ENCODE measurements at regions not wholly inside any gene's neighbourhood (a gene's known extent, or its start where the extent isn't known, plus 50 kb on each side); places are given as distances from the start of the nearest gene placed in this dataset.

GRCh38 chr2:107063228-107063627, 177.3 kb upstream of the ST6GAL2 start:
- DNase-seq (ENCODE audit: extremely low read depth, low read depth), result no peak
- no peak for TF ChIP-seq CTCF (IDR thresholded peaks at IDR 0.05; ENCODE audit: low read depth, low read length, missing control alignments)
- no peak overlapping the region for H3K4me3 ChIP-seq (replicated peaks; ENCODE audit: low read depth, low read length)

GRCh38 chr2:107064750-107065149, 178.8 kb upstream of the ST6GAL2 start:
- no peak overlapping the region for H3K4me3 ChIP-seq (replicated peaks; ENCODE audit: low read depth, low read length)
- no peak for TF ChIP-seq CTCF (IDR thresholded peaks at IDR 0.05; ENCODE audit: low read depth, low read length, missing control alignments)
- DNase-seq (ENCODE audit: extremely low read depth, low read depth), result no peak

GRCh38 chr2:107068069-107068916, 182.3 kb upstream of the ST6GAL2 start:
- no peak overlapping the region for H3K4me3 ChIP-seq (replicated peaks; ENCODE audit: low read depth, low read length)
- no peak for TF ChIP-seq CTCF (IDR thresholded peaks at IDR 0.05; ENCODE audit: low read depth, low read length, missing control alignments)
- no peak for DNase-seq (ENCODE audit: extremely low read depth, low read depth)

- H3K4me3 ChIP-seq (replicated peaks; ENCODE audit: low read depth, low read length), result no peak overlapping the region
- no peak for DNase-seq (ENCODE audit: extremely low read depth, low read depth)
- no peak for TF ChIP-seq CTCF (IDR thresholded peaks at IDR 0.05; ENCODE audit: low read depth, low read length, missing control alignments)
These were observed 183.9 kb upstream of the ST6GAL2 start for GRCh38 chr2:107069890-107070289.

GRCh38 chr2:107072150-107072940, 186.4 kb upstream of the ST6GAL2 start:
- no peak for TF ChIP-seq CTCF (IDR thresholded peaks at IDR 0.05; ENCODE audit: low read depth, low read length, missing control alignments)
- DNase-seq (ENCODE audit: extremely low read depth, low read depth), result no peak

GRCh38 chr2:107078584-107078983, 192.6 kb upstream of the ST6GAL2 start:
- no peak overlapping the region for H3K4me3 ChIP-seq (replicated peaks; ENCODE audit: low read depth, low read length)
- DNase-seq (ENCODE audit: extremely low read depth, low read depth), result no peak
- no peak for TF ChIP-seq CTCF (IDR thresholded peaks at IDR 0.05; ENCODE audit: low read depth, low read length, missing control alignments)

More at GRCh38 chr2:107072150-107072940, 186.4 kb upstream of the ST6GAL2 start:
- H3K4me3 ChIP-seq (replicated peaks; ENCODE audit: low read depth, low read length), result no peak overlapping the region
